ENCODE measurements at regions not wholly inside any gene's neighbourhood (a gene's known extent, or its start where the extent isn't known, plus 50 kb on each side); places are given as distances from the start of the nearest gene placed in this dataset.

DNA sequence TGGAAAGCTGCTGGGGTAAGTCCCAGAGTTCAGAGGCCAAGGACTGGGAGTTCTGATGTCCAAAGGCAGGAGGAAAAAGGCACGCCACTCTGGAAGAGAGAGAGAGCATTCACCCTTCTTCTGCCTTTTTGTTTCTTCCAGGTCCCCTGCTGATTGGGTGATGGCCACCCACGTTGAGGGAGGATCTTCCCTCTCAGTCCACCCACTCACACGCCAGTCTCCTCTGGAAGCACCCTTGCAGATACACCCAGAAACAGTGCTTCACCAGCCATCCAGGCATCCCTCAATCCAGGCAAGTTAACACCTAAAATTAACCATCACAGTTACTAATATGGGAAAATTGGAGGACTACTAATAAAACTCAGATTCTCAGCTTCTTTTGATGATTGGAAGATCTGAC lies 66.1 kb upstream of the PARP1 start:
- TF ChIP-seq ZNF274 (IDR thresholded peaks at IDR 0.05; ENCODE audit: low read depth, low read length) (no peak), SUZ12 (IDR thresholded peaks at IDR 0.05; ENCODE audit: extremely low read depth, insufficient read depth, insufficient read length) (no peak), YY1 (IDR thresholded peaks at IDR 0.05; ENCODE audit: insufficient read depth, insufficient read length) (no peak)
- DNase-seq (ENCODE audit: low read depth, low spot score) = no peak
- no peak overlapping the region for H3K4me3 ChIP-seq (ENCODE audit: insufficient read length, low read depth)

DNA sequence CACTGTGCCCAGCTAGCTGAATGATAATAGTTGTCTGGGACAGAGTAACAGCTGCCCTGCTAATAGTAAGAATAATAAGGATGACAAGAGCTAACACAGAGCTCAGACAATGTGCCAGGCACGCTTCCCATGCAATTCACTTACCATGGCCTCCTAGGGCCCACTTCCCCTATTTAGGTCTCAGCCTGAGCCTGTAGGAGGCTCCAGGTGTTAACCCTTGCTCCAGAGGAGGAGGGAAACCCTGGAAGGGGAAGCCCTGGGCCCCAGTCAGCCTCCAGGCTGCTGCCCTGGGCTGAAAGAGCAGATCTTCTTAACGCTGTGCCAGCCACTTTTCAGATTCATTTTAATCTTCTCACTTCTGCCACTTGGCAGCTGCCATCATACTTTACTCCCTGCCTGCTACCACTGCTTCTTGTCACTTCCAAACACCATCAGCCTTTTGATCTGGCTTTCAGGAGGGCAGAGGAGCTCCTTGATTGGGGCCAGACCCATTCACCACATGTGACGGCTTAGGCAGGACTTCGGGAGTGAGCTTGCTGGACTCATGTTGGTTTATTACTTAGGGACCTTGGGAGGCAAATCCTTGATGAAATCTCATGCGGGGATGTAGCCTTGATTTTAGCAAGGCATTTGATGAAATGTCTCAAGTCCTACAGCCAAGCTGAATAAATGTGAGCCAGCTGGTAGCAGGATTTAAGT lies 66.7 kb upstream of the PARP1 start:
- no peak overlapping the region for H3K9ac ChIP-seq (ENCODE audit: insufficient read length, low read depth)
- no peak overlapping the region for H3K4me3 ChIP-seq (ENCODE audit: insufficient read length, low read depth)
- H3K9me3 ChIP-seq (ENCODE audit: insufficient read depth, low read length) = no peaks in the 10 kb centered on the region
- H3K4me1 ChIP-seq (ENCODE audit: insufficient read depth, insufficient read length) = peaks cover 2% of the 10 kb centered on the region
- no peaks in the 10 kb centered on the region for H3K36me3 ChIP-seq (ENCODE audit: insufficient read depth, insufficient read length, low read length)
- H3K27me3 ChIP-seq (ENCODE audit: insufficient read depth, insufficient read length) = peaks cover 3% of the 10 kb centered on the region
- no peak for DNase-seq (ENCODE audit: low read depth, low spot score)
- TF ChIP-seq ZNF274 (IDR thresholded peaks at IDR 0.05; ENCODE audit: low read depth, low read length) (no peak), YY1 (IDR thresholded peaks at IDR 0.05; ENCODE audit: insufficient read depth, insufficient read length) (no peak), SUZ12 (IDR thresholded peaks at IDR 0.05; ENCODE audit: extremely low read depth, insufficient read depth, insufficient read length) (no peak)

More for the DNA sequence above, 66.1 kb upstream of the PARP1 start:
- Histone ChIP-seq H3K27me3 (ENCODE audit: insufficient read depth, insufficient read length) (peaks cover 3% of the 10 kb centered on the region), H3K4me1 (ENCODE audit: insufficient read depth, insufficient read length) (peaks cover 2% of the 10 kb centered on the region), H3K36me3 (ENCODE audit: insufficient read depth, insufficient read length, low read length) (no peaks in the 10 kb centered on the region), H3K9me3 (ENCODE audit: insufficient read depth, low read length) (no peaks in the 10 kb centered on the region), H3K9ac (ENCODE audit: insufficient read length, low read depth) (no peak overlapping the region)

- H3K36me3 ChIP-seq (ENCODE audit: insufficient read depth, insufficient read length, low read length) = no peaks in the 10 kb centered on the region
- no peak overlapping the region for H3K9ac ChIP-seq (ENCODE audit: insufficient read length, low read depth)
- H3K4me1 ChIP-seq (ENCODE audit: insufficient read depth, insufficient read length) = peaks cover 2% of the 10 kb centered on the region
- no peak for TF ChIP-seq ZNF274 (IDR thresholded peaks at IDR 0.05; ENCODE audit: low read depth, low read length)
- no peak for TF ChIP-seq YY1 (IDR thresholded peaks at IDR 0.05; ENCODE audit: insufficient read depth, insufficient read length)
- no peak for TF ChIP-seq SUZ12 (IDR thresholded peaks at IDR 0.05; ENCODE audit: extremely low read depth, insufficient read depth, insufficient read length)
- H3K9me3 ChIP-seq (ENCODE audit: insufficient read depth, low read length) = no peaks in the 10 kb centered on the region
- DNase-seq (ENCODE audit: low read depth, low spot score) = no peak
- H3K4me3 ChIP-seq (ENCODE audit: insufficient read length, low read depth) = no peak overlapping the region
- peaks cover 3% of the 10 kb centered on the region for H3K27me3 ChIP-seq (ENCODE audit: insufficient read depth, insufficient read length)
These were observed 67.2 kb upstream of the PARP1 start for GRCh38 chr1:226475142-226475511.

GRCh38 chr1:226476066-226476465 lies 68.2 kb upstream of the PARP1 start:
- Histone ChIP-seq H3K27me3 (ENCODE audit: insufficient read depth, insufficient read length) (peaks cover 2% of the 10 kb centered on the region), H3K9ac (ENCODE audit: insufficient read length, low read depth) (no peak overlapping the region), H3K9me3 (ENCODE audit: insufficient read depth, low read length) (no peaks in the 10 kb centered on the region), H3K4me1 (ENCODE audit: insufficient read depth, insufficient read length) (peaks cover 6% of the 10 kb centered on the region), H3K4me3 (ENCODE audit: insufficient read length, low read depth) (no peak overlapping the region), H3K36me3 (ENCODE audit: insufficient read depth, insufficient read length, low read length) (no peaks in the 10 kb centered on the region)
- no peak for TF ChIP-seq SUZ12 (IDR thresholded peaks at IDR 0.05; ENCODE audit: extremely low read depth, insufficient read depth, insufficient read length)
- TF ChIP-seq YY1 (IDR thresholded peaks at IDR 0.05; ENCODE audit: insufficient read depth, insufficient read length) = no peak
- no peak for TF ChIP-seq ZNF274 (IDR thresholded peaks at IDR 0.05; ENCODE audit: low read depth, low read length)
- DNase-seq (ENCODE audit: low read depth, low spot score) = no peak

- H3K9me3 ChIP-seq (ENCODE audit: insufficient read depth, low read length) = no peaks in the 10 kb centered on the region
- H3K4me1 ChIP-seq (ENCODE audit: insufficient read depth, insufficient read length) = peaks cover 4% of the 10 kb centered on the region
- DNase-seq (ENCODE audit: low read depth, low spot score) = no peak
- H3K27me3 ChIP-seq (ENCODE audit: insufficient read depth, insufficient read length) = no peaks in the 10 kb centered on the region
- no peak overlapping the region for H3K4me3 ChIP-seq (ENCODE audit: insufficient read length, low read depth)
- no peak overlapping the region for H3K9ac ChIP-seq (ENCODE audit: insufficient read length, low read depth)
- no peak for TF ChIP-seq YY1 (IDR thresholded peaks at IDR 0.05; ENCODE audit: insufficient read depth, insufficient read length)
- TF ChIP-seq ZNF274 (IDR thresholded peaks at IDR 0.05; ENCODE audit: low read depth, low read length) = no peak
- TF ChIP-seq SUZ12 (IDR thresholded peaks at IDR 0.05; ENCODE audit: extremely low read depth, insufficient read depth, insufficient read length) = no peak
- H3K36me3 ChIP-seq (ENCODE audit: insufficient read depth, insufficient read length, low read length) = no peaks in the 10 kb centered on the region
These were observed 68.9 kb upstream of the PARP1 start for GRCh38 chr1:226476648-226477319.

DNA sequence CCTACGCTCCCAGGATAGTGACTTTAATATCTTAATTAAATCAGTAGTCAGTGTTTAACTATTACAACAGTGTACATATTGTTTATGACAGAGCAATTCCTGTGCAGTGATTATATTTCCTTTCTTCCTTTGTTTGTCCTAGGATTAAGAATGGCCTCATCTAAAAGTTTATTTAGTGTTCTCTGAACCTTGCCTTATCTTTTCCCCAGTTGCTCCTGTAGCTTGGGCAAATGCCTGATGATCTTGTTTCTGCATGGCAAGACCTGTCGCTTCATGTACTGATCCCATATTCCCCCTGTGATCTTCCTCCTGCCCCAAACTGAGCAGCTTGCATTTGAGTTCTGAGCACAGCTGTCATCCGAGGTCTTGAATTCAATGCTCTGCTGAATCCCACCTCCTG lies 69.1 kb upstream of the STUM start:
- TF ChIP-seq SUZ12 (IDR thresholded peaks at IDR 0.05; ENCODE audit: extremely low read depth, insufficient read depth, insufficient read length) (no peak), YY1 (IDR thresholded peaks at IDR 0.05; ENCODE audit: insufficient read depth, insufficient read length) (no peak), ZNF274 (IDR thresholded peaks at IDR 0.05; ENCODE audit: low read depth, low read length) (no peak)
- peaks cover 4% of the 10 kb centered on the region for H3K4me1 ChIP-seq (ENCODE audit: insufficient read depth, insufficient read length)
- no peaks in the 10 kb centered on the region for H3K36me3 ChIP-seq (ENCODE audit: insufficient read depth, insufficient read length, low read length)
- H3K9ac ChIP-seq (ENCODE audit: insufficient read length, low read depth) = no peak overlapping the region
- H3K9me3 ChIP-seq (ENCODE audit: insufficient read depth, low read length) = no peaks in the 10 kb centered on the region
- no peak overlapping the region for H3K4me3 ChIP-seq (ENCODE audit: insufficient read length, low read depth)
- peaks cover 3% of the 10 kb centered on the region for H3K27me3 ChIP-seq (ENCODE audit: insufficient read depth, insufficient read length)
- no peak for DNase-seq (ENCODE audit: low read depth, low spot score)

DNA sequence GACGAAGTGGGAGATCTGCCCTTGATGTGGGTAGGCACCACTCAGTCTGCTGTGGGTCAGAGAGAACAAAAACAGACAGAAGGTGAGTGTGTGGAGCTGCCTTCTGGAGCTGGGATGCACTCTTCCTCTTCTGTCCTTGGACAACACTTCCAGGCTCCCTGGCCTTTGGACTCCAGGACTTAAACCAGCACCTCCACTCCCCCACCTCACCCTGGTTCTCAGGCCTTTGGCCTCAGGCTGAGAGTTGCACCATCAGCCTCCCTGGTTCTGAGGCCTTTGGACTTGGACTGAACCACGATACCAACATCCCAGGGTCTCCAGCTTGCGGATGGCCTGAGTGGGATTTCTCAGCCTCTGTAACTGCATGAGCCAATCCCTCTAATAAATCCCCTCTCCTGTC lies 68.1 kb upstream of the STUM start:
- TF ChIP-seq ZNF274 (IDR thresholded peaks at IDR 0.05; ENCODE audit: low read depth, low read length) = no peak
- no peak for TF ChIP-seq YY1 (IDR thresholded peaks at IDR 0.05; ENCODE audit: insufficient read depth, insufficient read length)
- TF ChIP-seq SUZ12 (IDR thresholded peaks at IDR 0.05; ENCODE audit: extremely low read depth, insufficient read depth, insufficient read length) = no peak
- Histone ChIP-seq H3K36me3 (ENCODE audit: insufficient read depth, insufficient read length, low read length) (no peaks in the 10 kb centered on the region), H3K4me1 (ENCODE audit: insufficient read depth, insufficient read length) (peaks cover 4% of the 10 kb centered on the region), H3K9ac (ENCODE audit: insufficient read length, low read depth) (no peak overlapping the region), H3K4me3 (ENCODE audit: insufficient read length, low read depth) (no peak overlapping the region), H3K9me3 (ENCODE audit: insufficient read depth, low read length) (no peaks in the 10 kb centered on the region), H3K27me3 (ENCODE audit: insufficient read depth, insufficient read length) (peaks cover 3% of the 10 kb centered on the region)
- DNase-seq (ENCODE audit: low read depth, low spot score) = no peak
